ENCODE measurements at regions not wholly inside any gene's neighbourhood (a gene's known extent, or its start where the extent isn't known, plus 50 kb on each side); places are given as distances from the start of the nearest gene placed in this dataset.

DNA sequence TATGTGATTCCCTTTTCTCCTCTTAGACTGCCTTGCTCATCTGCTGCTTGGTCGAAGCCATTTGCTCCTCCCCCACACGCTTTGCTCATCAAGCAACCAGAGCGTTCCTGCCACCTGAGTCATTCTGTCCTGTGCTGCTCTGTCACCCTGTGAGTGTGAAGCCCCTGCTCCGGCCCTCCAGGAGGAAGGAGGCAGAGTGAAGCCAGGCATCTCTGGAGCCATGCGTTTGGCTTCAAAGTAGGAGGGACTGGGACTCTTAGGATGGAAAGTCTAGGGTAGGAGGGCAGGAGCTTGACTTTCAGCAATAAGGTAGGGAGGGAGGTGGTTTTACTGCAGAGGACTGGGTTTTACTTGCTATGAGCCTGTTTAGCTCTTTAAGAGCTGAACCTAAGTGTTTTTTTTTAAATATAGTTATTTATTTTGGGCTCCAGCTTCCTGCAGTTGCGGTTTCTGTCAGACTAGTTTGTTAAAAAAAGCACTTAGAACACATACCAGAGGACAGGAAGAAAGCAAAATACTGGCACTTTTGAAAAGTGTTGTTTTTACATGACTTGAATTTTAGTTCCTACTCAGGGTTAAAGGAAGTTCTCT is 63.6 kb downstream of the SPINK2 start:
- no peak for FAIRE-seq

DNA sequence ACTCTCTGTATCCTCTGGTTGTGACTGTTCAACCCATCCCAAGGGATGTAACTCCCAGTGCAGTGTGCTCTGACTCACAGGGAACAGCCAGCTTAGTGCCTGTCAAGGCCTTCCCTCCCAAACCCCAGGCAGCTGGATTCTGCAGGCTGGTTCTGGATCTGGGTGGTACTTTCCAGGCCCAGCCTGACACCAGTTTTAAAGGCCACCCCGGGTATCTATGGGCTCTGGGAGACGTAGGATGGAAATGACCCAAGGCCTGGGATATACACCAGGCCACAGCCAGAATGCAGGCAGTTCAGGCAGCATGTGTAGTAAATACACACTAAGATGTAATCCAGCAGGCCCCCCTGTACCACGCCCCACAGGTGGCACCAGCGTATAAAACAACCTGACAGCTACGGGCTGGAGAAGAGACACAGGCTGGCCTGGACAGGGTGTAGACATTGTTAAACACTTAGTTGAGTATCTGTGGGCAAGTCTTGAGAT is 64.2 kb downstream of the SPINK2 start:
- no peak for FAIRE-seq

DNA sequence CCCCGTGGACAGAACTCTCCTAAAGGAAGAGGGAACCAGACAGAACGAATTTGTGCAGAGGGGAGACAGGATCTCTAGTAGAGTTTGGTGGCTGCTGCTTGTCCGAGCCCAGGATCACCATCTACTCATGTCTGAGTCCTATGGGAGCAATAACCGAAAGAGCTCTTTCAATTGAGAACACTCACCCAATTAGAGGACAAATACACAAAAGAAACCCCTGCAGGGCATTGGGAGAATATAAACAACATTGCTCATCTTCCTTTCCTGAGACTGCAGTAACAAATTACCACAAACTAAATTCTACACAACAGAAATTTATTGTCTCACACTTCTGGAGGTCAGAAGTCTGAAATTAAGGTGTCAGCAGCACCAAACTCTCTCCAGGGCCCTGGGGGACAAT is 65.6 kb downstream of the SPINK2 start:
- no peak for FAIRE-seq

DNA sequence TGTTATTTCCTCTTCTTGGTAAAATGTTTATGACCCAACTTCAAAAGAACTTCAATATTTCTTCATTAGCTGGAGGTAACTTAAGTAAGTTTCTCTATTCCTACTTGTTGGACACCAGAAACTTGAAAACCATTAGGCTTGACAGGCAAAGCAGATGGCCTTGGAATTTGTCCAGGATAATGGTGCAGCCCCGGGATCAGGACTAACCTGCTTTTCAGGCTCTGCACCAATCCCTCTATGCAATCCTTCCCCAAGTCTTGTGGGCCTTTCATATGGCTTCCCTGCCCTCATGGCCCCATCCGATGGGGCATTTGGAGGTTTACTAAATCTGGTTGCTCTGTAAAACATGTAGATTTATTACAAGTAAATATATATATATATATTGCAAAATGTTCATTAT is 68.5 kb downstream of the SPINK2 start:
- FAIRE-seq = no peak

DNA sequence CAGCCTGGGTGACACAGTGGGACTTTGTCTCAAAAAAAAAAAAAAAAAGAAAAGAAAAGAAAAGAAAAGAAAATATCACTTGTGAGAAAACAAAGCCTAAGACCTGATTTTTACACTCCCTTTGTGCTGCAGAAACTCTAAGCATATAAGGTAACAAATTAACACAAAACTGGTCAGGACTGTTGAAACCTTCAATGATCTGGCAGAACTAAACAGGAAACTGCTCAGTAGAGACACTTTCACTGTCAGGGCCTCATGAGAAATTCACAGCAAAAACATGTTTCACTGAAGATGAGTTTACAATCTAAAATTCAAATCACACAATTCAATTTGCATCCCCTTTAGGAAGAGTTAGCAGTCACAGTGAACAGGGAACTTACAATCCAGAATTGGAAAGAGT is 69.1 kb upstream of the HOPX start:
- no peak for FAIRE-seq

DNA sequence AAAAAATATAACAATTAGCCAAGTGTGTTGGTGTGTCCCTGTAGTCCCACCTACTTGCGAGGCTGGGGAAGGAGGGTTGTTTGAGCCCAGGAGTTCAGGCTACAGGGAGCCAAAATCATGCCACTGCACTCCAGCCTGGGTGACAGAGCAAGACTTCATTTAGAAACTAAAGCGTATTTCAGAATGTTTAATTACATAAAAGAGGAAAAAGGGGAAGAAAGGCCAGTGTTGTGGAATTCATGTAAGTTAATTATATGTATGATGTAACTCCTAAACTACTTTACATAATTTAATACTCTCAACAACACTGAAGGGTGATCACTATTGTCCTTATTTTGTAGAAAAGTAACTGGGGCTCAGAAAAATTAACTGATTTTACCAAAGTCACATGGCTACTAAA is 67.2 kb upstream of the HOPX start:
- no peak for FAIRE-seq

DNA sequence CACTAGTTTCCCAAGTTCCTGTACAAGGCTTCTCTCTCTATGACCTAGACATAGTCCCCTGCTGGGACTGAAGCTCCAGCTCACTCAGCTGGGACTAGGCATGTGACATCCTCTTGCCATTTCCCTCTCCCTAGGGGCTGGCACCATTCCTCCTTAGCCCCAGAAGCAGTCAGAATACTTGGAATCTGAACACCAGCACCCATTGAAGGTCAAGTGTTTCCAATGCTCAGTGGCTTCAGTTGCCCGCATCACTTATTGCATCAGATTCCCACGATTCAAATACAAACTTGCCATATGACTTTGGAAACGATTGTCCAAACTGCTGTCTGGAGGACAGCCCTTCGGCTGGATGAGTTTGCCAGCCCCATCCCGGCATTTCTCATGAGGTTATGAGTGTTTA is 65.5 kb upstream of the HOPX start:
- no peak for FAIRE-seq

DNA sequence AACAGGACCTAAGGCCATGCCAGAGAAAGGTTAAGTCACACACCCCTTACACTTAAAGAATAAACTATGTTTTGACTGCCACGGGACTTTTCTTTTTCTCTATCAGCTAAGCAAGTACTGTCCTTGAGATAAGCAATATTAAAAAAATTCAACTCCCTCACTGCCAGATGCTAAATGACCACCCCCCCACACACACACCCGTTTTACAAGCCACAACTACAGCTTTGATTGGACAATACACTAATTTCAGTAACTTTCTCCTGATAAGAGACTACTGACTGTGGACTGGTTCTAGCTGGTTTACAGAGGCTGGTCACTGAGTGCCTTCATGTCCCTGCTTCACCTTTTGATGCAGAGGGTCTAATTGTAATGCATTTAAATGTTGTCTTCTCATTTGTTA is 63.9 kb upstream of the HOPX start:
- FAIRE-seq = no peak

DNA sequence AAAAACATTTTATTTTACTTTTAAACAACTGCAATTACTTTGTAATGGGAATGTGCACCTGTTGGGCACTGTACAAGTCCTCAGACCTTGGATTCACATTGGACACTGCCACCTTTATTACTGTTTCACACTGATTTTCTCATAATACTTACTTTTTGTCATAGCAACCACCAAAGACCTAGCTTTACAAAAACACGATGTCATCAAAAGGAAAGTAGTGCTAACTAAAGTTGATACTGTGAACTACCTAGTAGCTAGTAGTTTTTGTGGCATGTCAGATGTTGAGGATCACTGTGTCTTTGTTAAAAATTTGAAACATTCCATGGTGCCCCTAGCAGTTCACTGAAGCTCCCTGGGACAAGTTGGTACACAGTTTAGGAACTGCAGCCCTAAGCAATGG is 62.9 kb upstream of the HOPX start:
- no peak for FAIRE-seq

DNA sequence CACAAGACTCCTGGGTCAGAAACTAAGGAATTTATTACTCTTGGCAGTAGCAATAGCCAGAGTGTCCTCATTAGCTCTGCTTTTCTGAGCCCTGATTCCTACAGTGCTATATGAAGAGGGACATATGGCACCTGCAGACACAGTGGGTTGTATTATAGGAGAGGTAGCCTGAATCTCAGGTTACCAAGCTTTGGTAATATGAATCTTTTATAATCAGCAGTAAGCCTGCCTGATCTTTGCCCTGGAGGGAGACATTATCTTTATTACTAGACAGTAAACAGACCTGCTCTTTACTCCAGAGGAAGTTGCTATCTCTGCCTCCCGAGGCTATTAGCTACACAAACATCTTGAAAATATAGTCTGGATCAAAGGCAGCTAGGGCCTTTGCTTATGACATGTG is 62.5 kb upstream of the HOPX start:
- no peak for FAIRE-seq

DNA sequence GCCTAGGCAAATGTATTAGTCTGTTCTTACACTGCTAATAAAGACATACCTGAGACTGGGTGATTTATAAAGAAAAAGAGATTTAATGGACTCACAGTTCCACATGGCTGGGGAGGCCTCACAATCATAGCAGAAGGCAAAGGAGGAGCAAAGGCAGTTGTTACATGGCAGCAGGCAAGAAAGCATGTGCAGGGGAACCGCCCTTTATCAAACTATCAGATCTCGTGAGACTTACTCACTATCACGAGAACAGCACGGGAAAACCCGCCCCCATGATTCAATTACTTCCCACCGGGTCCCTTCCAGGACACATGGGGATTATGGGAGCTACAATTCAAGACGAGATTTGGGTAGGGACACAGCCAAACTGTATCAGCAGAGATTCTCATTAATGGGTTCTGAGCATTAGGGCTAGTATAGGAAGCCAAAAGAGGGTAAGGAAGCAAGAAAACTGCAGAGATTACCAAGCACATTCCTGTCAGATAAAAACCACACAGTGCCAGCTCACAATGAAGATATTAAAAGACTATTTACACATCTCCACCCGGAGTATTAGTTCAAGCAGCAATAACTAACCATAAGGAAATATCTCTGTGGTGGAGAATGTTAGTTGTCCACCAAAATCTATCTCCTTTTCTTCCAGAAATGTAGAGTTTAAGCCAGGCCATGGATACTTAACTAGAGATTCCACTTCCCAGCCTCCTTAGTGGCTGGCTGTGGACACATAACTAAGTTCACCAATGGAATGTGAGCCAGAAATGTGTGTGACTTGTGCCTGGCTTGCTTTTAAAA is 61.2 kb upstream of the HOPX start:
- FAIRE-seq = no peak

DNA sequence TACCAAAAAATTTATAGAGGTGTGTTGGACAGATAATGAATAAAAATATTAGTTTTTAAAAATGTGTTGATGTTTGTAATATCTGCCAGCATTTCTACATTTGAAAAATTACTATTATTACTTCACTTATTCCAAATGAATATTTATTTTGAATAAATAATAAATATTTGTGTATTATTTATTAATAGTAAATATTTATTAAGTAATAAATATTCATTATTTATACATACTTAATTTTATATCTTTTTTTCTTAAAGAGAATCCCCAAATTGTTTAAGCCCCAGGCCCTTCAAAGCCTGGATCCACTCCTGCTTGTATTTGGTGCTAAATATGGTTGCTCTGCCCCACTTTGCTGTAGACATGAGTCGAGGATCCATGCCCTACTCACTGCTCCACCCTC is 60.5 kb upstream of the HOPX start:
- FAIRE-seq = peak; percentile 83

DNA sequence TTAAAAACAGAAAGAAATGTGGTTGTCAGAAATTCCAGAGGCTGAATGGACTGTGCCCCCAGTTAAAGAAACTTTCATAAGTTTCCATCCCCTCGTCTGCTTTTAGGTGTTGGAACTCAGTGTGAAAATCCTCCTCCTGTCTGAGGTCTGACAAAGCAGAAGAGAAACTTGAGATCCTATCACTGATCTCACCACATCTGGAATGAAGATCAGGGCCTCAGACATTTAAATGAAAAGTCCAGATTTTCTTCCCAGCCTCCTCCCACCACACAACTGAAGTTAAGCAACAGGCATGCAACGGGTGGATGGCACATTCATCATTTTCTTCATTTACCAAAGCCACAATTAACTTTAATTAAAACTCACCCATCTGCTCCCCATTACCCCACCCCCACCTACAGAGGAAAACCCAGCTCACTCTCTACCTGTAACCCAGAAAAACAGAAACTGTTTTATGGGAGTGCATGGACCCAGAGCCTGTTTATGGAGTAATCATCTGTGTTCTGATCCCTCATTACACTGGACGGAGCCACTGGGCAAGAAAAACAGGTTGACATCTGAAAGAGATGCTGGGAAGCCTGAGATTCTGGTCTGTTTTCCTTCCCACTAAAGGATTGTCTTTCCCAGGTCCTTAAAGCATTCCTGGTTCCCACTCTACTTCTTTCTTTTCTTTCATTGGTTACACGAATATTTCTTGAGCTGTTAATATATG is 58.1 kb upstream of the HOPX start:
- FAIRE-seq = no peak

DNA sequence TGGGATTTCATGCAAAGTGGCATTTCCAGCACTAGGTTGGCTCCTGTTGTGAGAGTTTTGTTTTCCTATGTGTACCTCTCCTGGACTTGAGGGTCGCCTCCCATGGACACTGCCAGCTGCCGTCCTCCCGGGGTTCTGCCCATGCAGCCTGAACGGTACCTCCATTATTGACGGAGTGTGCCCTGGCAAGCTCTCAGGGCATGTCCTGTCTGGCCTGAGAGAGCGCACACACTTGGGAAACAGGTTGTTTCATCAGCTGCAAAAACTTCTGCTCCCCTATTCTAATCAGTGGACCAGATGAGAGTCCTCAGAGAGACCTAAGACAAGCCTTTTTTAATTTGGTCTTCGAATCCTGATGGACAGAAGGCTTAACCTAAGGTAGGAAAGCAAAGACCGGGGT is 56.6 kb upstream of the HOPX start:
- no peak for FAIRE-seq

DNA sequence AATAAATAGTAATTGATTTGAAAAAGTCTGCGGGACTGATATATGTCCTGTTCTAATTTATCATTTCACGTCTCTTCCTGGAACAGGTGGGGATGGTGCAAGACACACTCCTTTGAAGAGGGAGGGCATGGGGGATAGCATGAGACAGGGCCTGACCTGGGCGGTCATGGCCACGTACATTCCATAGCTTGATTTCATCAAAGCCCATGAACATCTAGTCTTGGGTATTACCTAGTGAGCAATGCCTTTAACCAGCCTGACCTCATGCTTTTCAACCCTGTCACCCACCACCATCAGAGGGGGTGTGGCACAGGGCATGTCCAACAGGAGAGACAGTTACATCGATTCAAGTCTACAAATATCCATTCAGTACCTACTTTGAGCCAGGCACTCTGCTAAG is 52.3 kb upstream of the HOPX start:
- no peak for FAIRE-seq

DNA sequence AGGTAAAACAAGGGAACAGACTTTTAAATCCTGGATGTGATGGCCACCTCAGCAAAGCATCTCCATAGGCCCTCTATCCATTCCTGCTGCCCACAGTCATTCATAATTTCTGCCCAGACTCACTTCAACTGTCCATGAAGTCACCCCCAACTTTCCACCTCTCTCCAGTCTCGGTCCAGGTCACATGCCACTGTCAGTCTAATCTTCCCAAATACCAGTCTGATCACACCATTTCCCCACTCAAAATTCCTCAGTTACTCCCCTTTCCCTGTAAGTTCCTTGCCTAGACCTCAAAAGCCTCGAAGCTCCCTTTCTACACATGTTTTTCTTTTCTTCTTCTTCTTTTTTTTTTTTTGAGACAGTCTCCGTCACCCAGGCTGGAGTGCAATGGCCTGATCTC is 51.2 kb upstream of the HOPX start:
- no peak for FAIRE-seq

DNA sequence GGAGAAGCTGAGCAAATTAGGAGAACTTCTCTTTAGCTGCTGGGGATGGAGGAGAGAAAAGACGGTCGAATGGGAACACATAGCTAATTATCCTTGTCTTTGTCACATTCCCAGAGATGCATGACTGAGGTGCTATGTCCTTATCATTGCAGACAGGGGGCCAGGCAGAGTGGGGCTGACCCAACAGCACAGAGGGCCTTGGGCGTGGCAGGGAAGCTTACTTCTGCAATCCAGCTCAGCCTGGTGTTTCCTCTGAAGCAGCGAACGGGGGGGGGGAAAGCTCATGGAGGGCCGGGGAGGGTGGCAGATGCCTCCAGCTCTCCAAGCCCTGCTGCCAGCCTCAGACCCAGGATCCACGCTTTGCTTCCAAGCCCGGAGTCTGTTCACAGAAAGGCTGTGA is 50.8 kb upstream of the HOPX start:
- FAIRE-seq = no peak
